Vagina (tissue), 2 donors: ENCODE measurements at regions not wholly inside any gene's neighbourhood (a gene's known extent, or its start where the extent isn't known, plus 50 kb on each side); places are given as distances from the start of the nearest gene placed in this dataset.
"Not testable (repeated sequence)": the region's sequence is repeated elsewhere in the genome, so short reads cannot be mapped to it uniquely, and the experiment has no call there.

Experiments
- DNase-seq, 2 donors: peaks; one replicate each; pipeline ENCODE4 v3.0.0-alpha.2; 2017; ENCODE audit errors: extremely low spot score in 2 of 2
- H3K27ac ChIP-seq: fragments of 200-600 bp; sonication (generic); one replicate; pipeline ENCODE4 v1.5.1; 2019
- H3K27me3 ChIP-seq: fragments of 200-600 bp; sonication (generic); one replicate; pipeline ENCODE4 v1.5.1; 2019
- H3K36me3 ChIP-seq, 2 donors: fragments of 200-600 bp; sonication (generic); one replicate each; pipeline ENCODE4 v1.5.1; 2017 to 2019
- H3K4me1 ChIP-seq: fragments of 200-600 bp; sonication (generic); one replicate; pipeline ENCODE4 v1.5.1; 2019
- H3K4me3 ChIP-seq, 2 donors: fragments of 200-600 bp; sonication (generic); 1 replicate in 1 of 2; 2 replicates in 1 of 2; pipeline ENCODE4 v1.5.1; 2016 to 2019
- H3K9me3 ChIP-seq: fragments of 200-600 bp; sonication (generic); one replicate; pipeline ENCODE4 v1.5.1; 2019
- POLR2A ChIP-seq, 2 donors: fragments of 450-650 bp; IDR thresholded peaks; one replicate each; pipeline ENCODE4 v1.6.1; 2017; ENCODE audit warnings: antibody characterized with exemption in 2 of 2, mild to moderate bottlenecking in 2 of 2, moderate library complexity in 2 of 2
- POLR2AphosphoS5 ChIP-seq, 2 donors: sonication (generic); formaldehyde crosslinking; IDR thresholded peaks; one replicate each; pipeline ENCODE4 v1.9.0; 2017; ENCODE audit warnings: antibody characterized with exemption in 2 of 2, mild to moderate bottlenecking in 2 of 2, low read depth in 1 of 2; ENCODE audit not compliant: insufficient read depth in 1 of 2
- intact Hi-C: fragments of 100-400 bp; cut with DNase I; formaldehyde crosslinking; loops from one replicate; pipeline ENCODE4 v1.15.1; 2023
- TF ChIP-seq, protein P1 (sequence below), 3 experiments: fragments of 450-650 bp in 2 of 3; fragments of 200-600 bp in 1 of 3; sonication (generic) in 1 of 3; IDR thresholded peaks; one replicate each; pipeline ENCODE4 v1.5.1; 2017 to 2019; ENCODE audit warnings: antibody characterized with exemption in 3 of 3, mild to moderate bottlenecking in 2 of 3, moderate library complexity in 2 of 3

DNA sequence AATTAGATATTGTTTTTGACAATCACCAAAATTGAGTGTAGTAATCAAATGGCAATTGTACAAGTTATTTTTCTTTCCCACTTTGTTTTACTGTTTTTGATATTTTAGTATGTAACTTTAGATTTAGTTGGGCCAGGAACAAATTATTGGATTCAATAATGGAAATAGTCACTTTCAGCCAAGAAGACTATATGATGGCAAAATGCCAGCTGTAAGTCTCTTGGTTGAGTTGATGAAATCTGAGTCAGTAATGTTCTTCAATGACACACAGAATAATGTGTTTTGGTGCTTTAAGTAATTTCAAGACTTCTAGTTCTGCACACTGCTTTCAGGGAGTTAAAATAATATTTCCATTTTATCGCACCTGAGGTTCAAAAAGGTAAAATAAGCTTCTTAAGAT, 2022.0 kb upstream of the CELF4 start:
- H3K27ac ChIP-seq: no peak overlapping the region
- H3K36me3 ChIP-seq: no peaks in the 10 kb centered on the region
- no peaks in the 10 kb centered on the region for H3K4me1 ChIP-seq
- H3K4me3 ChIP-seq: no peak overlapping the region
- intact Hi-C loops: no loop called here
- no peak for DNase-seq
- TF ChIP-seq POLR2A (IDR thresholded peaks at IDR 0.05): no peak
- TF ChIP-seq POLR2AphosphoS5 (IDR thresholded peaks at IDR 0.05; ENCODE audit: insufficient read depth in 1 of 2, low read depth in 1 of 2): no peak
- TF ChIP-seq, protein P1, sequence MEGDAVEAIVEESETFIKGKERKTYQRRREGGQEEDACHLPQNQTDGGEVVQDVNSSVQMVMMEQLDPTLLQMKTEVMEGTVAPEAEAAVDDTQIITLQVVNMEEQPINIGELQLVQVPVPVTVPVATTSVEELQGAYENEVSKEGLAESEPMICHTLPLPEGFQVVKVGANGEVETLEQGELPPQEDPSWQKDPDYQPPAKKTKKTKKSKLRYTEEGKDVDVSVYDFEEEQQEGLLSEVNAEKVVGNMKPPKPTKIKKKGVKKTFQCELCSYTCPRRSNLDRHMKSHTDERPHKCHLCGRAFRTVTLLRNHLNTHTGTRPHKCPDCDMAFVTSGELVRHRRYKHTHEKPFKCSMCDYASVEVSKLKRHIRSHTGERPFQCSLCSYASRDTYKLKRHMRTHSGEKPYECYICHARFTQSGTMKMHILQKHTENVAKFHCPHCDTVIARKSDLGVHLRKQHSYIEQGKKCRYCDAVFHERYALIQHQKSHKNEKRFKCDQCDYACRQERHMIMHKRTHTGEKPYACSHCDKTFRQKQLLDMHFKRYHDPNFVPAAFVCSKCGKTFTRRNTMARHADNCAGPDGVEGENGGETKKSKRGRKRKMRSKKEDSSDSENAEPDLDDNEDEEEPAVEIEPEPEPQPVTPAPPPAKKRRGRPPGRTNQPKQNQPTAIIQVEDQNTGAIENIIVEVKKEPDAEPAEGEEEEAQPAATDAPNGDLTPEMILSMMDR (IDR thresholded peaks at IDR 0.05): no peak
- H3K27me3 ChIP-seq: no peaks in the 10 kb centered on the region
- no peaks in the 10 kb centered on the region for H3K9me3 ChIP-seq

DNA sequence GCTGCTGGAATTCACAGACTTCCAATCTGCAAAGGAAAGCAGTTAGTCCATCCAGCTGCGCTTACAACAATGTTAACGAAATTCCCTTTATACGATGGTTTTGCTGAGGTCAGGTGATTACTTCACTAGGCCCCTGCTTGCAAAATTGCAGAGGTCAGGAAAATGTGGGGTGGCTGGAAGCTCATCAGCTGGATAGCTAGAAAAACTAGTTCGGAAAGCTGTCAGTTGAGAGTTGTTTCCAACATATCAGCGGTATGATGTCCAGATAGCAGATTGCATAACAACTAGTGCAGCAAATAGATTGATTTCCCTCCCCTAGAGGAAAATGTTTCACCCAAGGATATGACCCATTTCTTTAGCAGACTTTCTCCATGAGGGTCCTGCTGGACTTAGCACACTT, 2021.1 kb upstream of the CELF4 start:
- Histone ChIP-seq H3K27me3 (no peaks in the 10 kb centered on the region), H3K27ac (no peak overlapping the region), H3K9me3 (no peaks in the 10 kb centered on the region), H3K4me3 (no peak overlapping the region), H3K4me1 (no peaks in the 10 kb centered on the region), H3K36me3 (no peaks in the 10 kb centered on the region)
- DNase-seq: no peak
- no peak for TF ChIP-seq POLR2A (IDR thresholded peaks at IDR 0.05)
- TF ChIP-seq, protein P1 (IDR thresholded peaks at IDR 0.05): no peak
- intact Hi-C loops: no loop called here

DNA sequence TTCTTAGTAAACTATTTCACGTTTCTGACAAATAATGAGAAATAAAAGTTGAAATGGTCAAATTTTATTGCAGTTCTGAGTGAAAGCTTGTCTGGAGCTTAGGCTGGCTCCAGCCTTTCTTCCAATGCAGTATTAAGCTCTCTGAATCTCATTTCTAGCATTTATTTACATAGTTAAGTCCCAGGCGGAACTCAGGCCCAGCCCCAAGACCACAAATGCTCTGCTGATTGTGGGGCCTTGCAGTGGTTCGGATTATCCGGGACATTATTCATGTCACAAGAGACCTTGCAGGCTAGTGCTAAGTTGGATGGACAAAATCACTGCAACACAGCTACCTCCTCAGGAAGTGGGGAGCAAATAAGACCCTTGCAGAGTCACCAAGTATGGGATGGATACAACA, 2009.3 kb upstream of the CELF4 start:
- TF ChIP-seq POLR2AphosphoS5 (IDR thresholded peaks at IDR 0.05; ENCODE audit: insufficient read depth in 1 of 2, low read depth in 1 of 2) (no peak), POLR2A (IDR thresholded peaks at IDR 0.05) (no peak)
- TF ChIP-seq, protein P1 (IDR thresholded peaks at IDR 0.05): no peak
- no peaks in the 10 kb centered on the region for H3K9me3 ChIP-seq
- no peak overlapping the region for H3K27ac ChIP-seq
- H3K36me3 ChIP-seq: no peaks in the 10 kb centered on the region
- intact Hi-C loops: no loop called here
- no peak for DNase-seq
- no peaks in the 10 kb centered on the region for H3K27me3 ChIP-seq
- H3K4me1 ChIP-seq: no peaks in the 10 kb centered on the region
- H3K4me3 ChIP-seq: no peak overlapping the region

DNA sequence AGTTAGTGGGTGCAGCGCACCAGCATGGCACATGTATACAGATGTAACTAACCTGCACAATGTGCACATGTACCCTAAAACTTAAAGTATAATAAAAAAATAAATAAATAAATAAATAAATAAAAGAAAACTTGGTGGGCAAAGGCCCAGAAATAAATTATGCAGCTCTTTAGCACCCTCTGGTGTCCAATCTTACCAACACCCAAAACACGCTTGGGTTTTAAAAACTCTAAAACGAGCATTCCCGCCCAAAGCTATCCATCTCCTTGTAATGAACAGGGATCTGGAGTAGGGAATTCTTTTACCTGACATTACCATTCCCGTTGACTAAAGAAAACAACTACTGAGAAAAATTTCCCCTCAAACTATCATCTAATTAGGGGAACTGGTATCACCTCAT, 2005.9 kb upstream of the CELF4 start:
- intact Hi-C loops: no loop called here
- TF ChIP-seq POLR2AphosphoS5 (IDR thresholded peaks at IDR 0.05; ENCODE audit: insufficient read depth in 1 of 2, low read depth in 1 of 2): no peak
- no peak for TF ChIP-seq POLR2A (IDR thresholded peaks at IDR 0.05)
- TF ChIP-seq, protein P1 (IDR thresholded peaks at IDR 0.05): no peak
- Histone ChIP-seq H3K36me3 (no peaks in the 10 kb centered on the region), H3K9me3 (no peaks in the 10 kb centered on the region), H3K27ac (no peak overlapping the region), H3K27me3 (no peaks in the 10 kb centered on the region), H3K4me1 (no peaks in the 10 kb centered on the region), H3K4me3 (no peak overlapping the region)
- no peak for DNase-seq

DNA sequence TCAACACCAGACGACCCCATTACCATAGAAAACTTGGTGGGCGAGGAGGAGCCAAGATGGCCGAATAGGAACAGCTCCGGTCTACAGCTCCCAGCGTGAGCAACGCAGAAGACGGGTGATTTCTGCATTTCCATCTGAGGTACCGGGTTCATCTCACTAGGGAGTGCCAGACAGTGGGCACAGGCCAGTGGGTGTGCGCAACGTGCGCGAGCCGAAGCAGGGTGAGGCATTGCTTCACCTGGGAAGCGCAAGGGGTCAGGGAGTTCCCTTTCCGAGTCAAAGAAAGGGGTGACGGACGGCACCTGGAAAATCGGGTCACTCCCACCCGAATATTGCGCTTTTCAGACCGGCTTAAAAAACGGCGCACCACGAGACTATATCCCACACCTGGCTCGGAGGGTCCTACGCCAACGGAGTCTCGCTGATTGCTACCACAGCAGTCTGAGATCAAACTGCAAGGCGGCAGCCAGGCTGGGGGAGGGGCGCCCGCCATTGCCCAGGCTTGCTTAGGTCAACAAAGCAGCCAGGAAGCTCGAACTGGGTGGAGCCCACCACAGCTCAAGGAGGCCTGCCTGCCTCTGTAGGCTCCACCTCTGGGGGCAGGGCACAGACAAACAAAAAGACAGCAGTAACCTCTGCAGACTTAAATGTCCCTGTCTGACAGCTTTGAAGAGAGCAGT, 2000.1 kb upstream of the CELF4 start:
- DNase-seq, H3K9me3 ChIP-seq, H3K4me1 ChIP-seq, H3K4me3 ChIP-seq, intact Hi-C loops, H3K36me3 ChIP-seq, H3K27ac ChIP-seq, H3K27me3 ChIP-seq: not testable (repeated sequence)
